ENCODE measurements at regions not wholly inside any gene's neighbourhood (a gene's known extent, or its start where the extent isn't known, plus 50 kb on each side); places are given as distances from the start of the nearest gene placed in this dataset.

- TF ChIP-seq CTCF (IDR thresholded peaks at IDR 0.05) = no peak
- no peak for TF ChIP-seq POLR2AphosphoS5 (IDR thresholded peaks at IDR 0.05; ENCODE audit: insufficient read depth in 1 of 2, low read depth in 1 of 2)
- no peak for TF ChIP-seq POLR2A (IDR thresholded peaks at IDR 0.05)
Measured at GRCh38 chr6:125510405-125510804, 208.6 kb upstream of the HDDC2 start.

All from vagina (tissue), 2 donors.